ENCODE measurements at regions not wholly inside any gene's neighbourhood (a gene's known extent, or its start where the extent isn't known, plus 50 kb on each side); places are given as distances from the start of the nearest gene placed in this dataset.

DNA sequence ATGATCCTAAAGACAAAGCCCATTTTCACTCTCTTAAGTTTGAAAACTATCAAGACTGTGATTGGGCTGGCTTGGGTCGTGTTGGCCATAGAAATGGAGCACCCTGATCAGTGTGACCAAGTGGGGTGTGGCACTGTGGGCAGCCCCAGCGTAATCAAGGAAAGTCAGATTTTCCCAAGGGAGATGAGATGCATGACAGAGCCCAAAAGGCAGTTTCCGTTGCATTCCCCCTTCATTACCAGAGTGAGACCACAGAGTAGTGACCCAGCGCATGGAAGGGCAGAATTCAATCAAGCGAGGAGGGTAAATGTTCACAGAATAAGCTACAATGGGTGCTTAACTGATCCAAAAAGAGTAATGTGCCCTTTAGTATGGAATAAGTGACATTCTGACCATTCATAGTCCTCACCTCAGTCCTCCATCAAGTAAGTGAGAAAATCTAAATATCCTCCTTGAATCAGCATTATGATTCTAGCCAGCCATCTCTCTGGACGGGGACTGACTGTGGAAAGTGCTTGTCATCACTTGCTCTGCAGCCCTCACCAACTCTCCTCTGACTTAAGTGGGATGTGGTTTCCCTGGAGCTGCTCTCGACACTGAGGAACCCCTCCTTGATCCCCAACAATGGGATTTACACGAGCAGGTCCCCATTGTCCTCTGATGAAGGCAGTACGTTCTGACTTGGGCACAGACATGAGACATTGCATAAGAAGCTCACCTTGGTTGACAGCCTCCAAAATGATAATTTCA is 430.5 kb downstream of the OCA2 start:
- Histone ChIP-seq H3K9me2 (replicated peaks; ENCODE audit: control insufficient read depth, low read length) (no peaks in the 10 kb centered on the region), H3K4me1 (ENCODE audit: control insufficient read depth, low read length) (no peaks in the 10 kb centered on the region), H3F3A (ENCODE audit: control insufficient read depth, insufficient read depth) (no peaks in the 10 kb centered on the region), H3K79me2 (ENCODE audit: control insufficient read depth, low read length) (no peaks in the 10 kb centered on the region), H3K27ac (ENCODE audit: low read depth, low read length) (no peak overlapping the region), H3K36me3 (ENCODE audit: control insufficient read depth, low read length) (no peaks in the 10 kb centered on the region), H3K27me3 (ENCODE audit: control insufficient read depth, low read length) (no peaks in the 10 kb centered on the region), H3K4me3 (ENCODE audit: low read length) (no peak overlapping the region), H3K9me3 (ENCODE audit: control insufficient read depth, insufficient read depth, low read length) (peaks cover 9% of the 10 kb centered on the region; the same call in 1 of the 2 replicates), H3K4me2 (ENCODE audit: low read length) (no peak overlapping the region), H4K20me1 (ENCODE audit: control insufficient read depth, insufficient read depth, low read depth, low read length) (no peaks in the 10 kb centered on the region)
- no peak for TF ChIP-seq EZH2phosphoT487 (IDR thresholded peaks at IDR 0.05; ENCODE audit: borderline replicate concordance, low read length)
- TF ChIP-seq, protein P1, sequence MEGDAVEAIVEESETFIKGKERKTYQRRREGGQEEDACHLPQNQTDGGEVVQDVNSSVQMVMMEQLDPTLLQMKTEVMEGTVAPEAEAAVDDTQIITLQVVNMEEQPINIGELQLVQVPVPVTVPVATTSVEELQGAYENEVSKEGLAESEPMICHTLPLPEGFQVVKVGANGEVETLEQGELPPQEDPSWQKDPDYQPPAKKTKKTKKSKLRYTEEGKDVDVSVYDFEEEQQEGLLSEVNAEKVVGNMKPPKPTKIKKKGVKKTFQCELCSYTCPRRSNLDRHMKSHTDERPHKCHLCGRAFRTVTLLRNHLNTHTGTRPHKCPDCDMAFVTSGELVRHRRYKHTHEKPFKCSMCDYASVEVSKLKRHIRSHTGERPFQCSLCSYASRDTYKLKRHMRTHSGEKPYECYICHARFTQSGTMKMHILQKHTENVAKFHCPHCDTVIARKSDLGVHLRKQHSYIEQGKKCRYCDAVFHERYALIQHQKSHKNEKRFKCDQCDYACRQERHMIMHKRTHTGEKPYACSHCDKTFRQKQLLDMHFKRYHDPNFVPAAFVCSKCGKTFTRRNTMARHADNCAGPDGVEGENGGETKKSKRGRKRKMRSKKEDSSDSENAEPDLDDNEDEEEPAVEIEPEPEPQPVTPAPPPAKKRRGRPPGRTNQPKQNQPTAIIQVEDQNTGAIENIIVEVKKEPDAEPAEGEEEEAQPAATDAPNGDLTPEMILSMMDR (IDR thresholded peaks at IDR 0.05; ENCODE audit: low read depth, low read length, poor library complexity, severe bottlenecking), result no peak

DNA sequence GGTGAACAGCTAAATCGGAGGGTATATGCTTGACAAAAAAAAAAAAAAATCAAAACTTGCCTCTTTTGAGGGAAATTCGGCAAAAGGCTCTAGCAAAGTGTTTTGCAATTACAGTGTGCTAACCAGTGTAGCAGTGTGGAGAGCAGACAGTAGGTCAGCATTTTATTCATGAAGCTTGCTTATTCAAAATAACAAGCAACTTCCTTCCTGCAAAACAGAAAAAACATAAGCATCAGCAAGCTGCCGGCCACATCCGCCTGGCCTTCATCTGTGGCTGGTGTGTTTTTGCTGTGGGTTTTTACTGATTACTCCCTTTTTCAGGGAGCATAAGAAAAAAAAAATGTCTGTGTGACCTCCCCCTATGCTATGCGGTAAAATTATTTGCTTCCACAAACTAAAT is 434.1 kb downstream of the OCA2 start:
- H3K4me3 ChIP-seq (ENCODE audit: low read length), result no peak overlapping the region
- no peaks in the 10 kb centered on the region for H3K27me3 ChIP-seq (ENCODE audit: control insufficient read depth, low read length)
- H3K79me2 ChIP-seq (ENCODE audit: control insufficient read depth, low read length), result no peaks in the 10 kb centered on the region
- H3K4me1 ChIP-seq (ENCODE audit: control insufficient read depth, low read length), result no peaks in the 10 kb centered on the region
- no peaks in the 10 kb centered on the region for H4K20me1 ChIP-seq (ENCODE audit: control insufficient read depth, insufficient read depth, low read depth, low read length)
- H3K27ac ChIP-seq (ENCODE audit: low read depth, low read length), result no peak overlapping the region
- H3K9me2 ChIP-seq (replicated peaks; ENCODE audit: control insufficient read depth, low read length), result no peaks in the 10 kb centered on the region
- no peak overlapping the region for H3K4me2 ChIP-seq (ENCODE audit: low read length)
- H3K9me3 ChIP-seq (ENCODE audit: control insufficient read depth, insufficient read depth, low read length), result peaks cover 4% of the 10 kb centered on the region; the same call in 1 of the 2 replicates
- TF ChIP-seq, protein P1 (IDR thresholded peaks at IDR 0.05; ENCODE audit: low read depth, low read length, poor library complexity, severe bottlenecking), result no peak
- TF ChIP-seq EZH2phosphoT487 (IDR thresholded peaks at IDR 0.05; ENCODE audit: borderline replicate concordance, low read length), result no peak
- no peaks in the 10 kb centered on the region for H3K36me3 ChIP-seq (ENCODE audit: control insufficient read depth, low read length)
- no peaks in the 10 kb centered on the region for H3F3A ChIP-seq (ENCODE audit: control insufficient read depth, insufficient read depth)

DNA sequence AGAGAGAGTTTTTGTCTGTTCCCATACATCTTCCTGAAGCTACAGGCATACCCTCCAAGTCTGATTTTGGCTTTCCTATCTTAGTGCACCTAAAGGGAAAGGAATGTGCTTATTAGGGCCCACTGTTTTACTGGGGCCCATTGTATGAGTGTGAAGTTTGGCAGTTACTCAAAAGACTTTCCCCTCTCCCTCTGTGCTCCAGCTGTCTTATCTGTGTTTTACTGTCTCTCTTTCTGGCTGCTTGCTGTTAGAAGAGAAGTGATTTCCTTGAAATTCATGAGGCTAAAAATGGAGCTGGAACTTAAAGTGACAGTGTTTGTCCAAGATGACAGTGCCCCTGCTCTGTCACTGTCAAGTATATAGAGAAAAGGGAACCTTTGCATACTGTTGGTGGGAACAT is 436.2 kb downstream of the OCA2 start:
- no peaks in the 10 kb centered on the region for H3K9me3 ChIP-seq (ENCODE audit: control insufficient read depth, insufficient read depth, low read length)
- TF ChIP-seq EZH2phosphoT487 (IDR thresholded peaks at IDR 0.05; ENCODE audit: borderline replicate concordance, low read length), result no peak
- TF ChIP-seq, protein P1 (IDR thresholded peaks at IDR 0.05; ENCODE audit: low read depth, low read length, poor library complexity, severe bottlenecking), result no peak
- no peaks in the 10 kb centered on the region for H3K9me2 ChIP-seq (replicated peaks; ENCODE audit: control insufficient read depth, low read length)
- no peaks in the 10 kb centered on the region for H4K20me1 ChIP-seq (ENCODE audit: control insufficient read depth, insufficient read depth, low read depth, low read length)
- H3K79me2 ChIP-seq (ENCODE audit: control insufficient read depth, low read length), result no peaks in the 10 kb centered on the region
- H3K4me1 ChIP-seq (ENCODE audit: control insufficient read depth, low read length), result no peaks in the 10 kb centered on the region
- H3K36me3 ChIP-seq (ENCODE audit: control insufficient read depth, low read length), result no peaks in the 10 kb centered on the region
- H3K4me2 ChIP-seq (ENCODE audit: low read length), result no peak overlapping the region
- no peaks in the 10 kb centered on the region for H3F3A ChIP-seq (ENCODE audit: control insufficient read depth, insufficient read depth)
- H3K27ac ChIP-seq (ENCODE audit: low read depth, low read length), result no peak overlapping the region
- no peak overlapping the region for H3K4me3 ChIP-seq (ENCODE audit: low read length)
- no peaks in the 10 kb centered on the region for H3K27me3 ChIP-seq (ENCODE audit: control insufficient read depth, low read length)

Data from DOHH2 (cell line).